ENCODE measurements at regions not wholly inside any gene's neighbourhood (a gene's known extent, or its start where the extent isn't known, plus 50 kb on each side); places are given as distances from the start of the nearest gene placed in this dataset.

GRCh38 chr7:52797801-52798200 is 237.6 kb upstream of the POM121L12 start:
- TF ChIP-seq CTCF (IDR thresholded peaks at IDR 0.05; ENCODE audit: control extremely low read depth in 1 of 3, insufficient read depth in 1 of 3, low read depth in 1 of 3, low read length in 3 of 3), result no peak
- TF ChIP-seq TAF1 (IDR thresholded peaks at IDR 0.05; ENCODE audit: low read depth, low read length), result no peak
- no peak for TF ChIP-seq POLR2AphosphoS5 (IDR thresholded peaks at IDR 0.05; ENCODE audit: low read depth, low read length)
- TF ChIP-seq SP2 (IDR thresholded peaks at IDR 0.05; ENCODE audit: low read length), result no peak
- no peak for TF ChIP-seq EP300 (IDR thresholded peaks at IDR 0.05; ENCODE audit: borderline replicate concordance in 1 of 2, low read depth in 2 of 2, low read length in 2 of 2)
- no peak for TF ChIP-seq YY1 (IDR thresholded peaks at IDR 0.05; ENCODE audit: low read depth, low read length)
- TF ChIP-seq POLR2A (IDR thresholded peaks at IDR 0.05; ENCODE audit: control extremely low read depth in 1 of 2, low read depth in 2 of 2, low read length in 2 of 2), result no peak
- no peak for TF ChIP-seq KDM1A (IDR thresholded peaks at IDR 0.05; ENCODE audit: borderline replicate concordance, low read length)
- no peak for TF ChIP-seq SIX5 (IDR thresholded peaks at IDR 0.05; ENCODE audit: low read depth, low read length)
- no peak for TF ChIP-seq JUN (IDR thresholded peaks at IDR 0.05; ENCODE audit: low read depth, low read length)
- TF ChIP-seq SP1 (IDR thresholded peaks at IDR 0.05; ENCODE audit: low read depth, low read length), result no peak
- no peak for TF ChIP-seq ZNF274 (IDR thresholded peaks at IDR 0.05; ENCODE audit: borderline replicate concordance, extremely low read depth, low read length)
- no peak for TF ChIP-seq SIN3A (conservative IDR thresholded peaks at IDR 0.05 in 1 of 2, IDR thresholded peaks at IDR 0.05 in 1 of 2; ENCODE audit: low read depth in 1 of 2, low read length in 2 of 2)

Measured in H1 (cell line).